Heart left ventricle (tissue), 13 donors: ENCODE measurements at regions not wholly inside any gene's neighbourhood (a gene's known extent, or its start where the extent isn't known, plus 50 kb on each side); places are given as distances from the start of the nearest gene placed in this dataset.

ENCODE experiments used
- POLR2A ChIP-seq, 2 donors: fragments of 450-650 bp; IDR thresholded peaks; one replicate each; pipeline ENCODE4 v1.6.1; 2017; ENCODE audit warnings: antibody characterized with exemption in 2 of 2, mild to moderate bottlenecking in 2 of 2, moderate library complexity in 2 of 2
- TF ChIP-seq, protein P1 (sequence below), 12 donors: fragments of 200-600 bp; sonication (generic) in 4 of 12; IDR thresholded peaks; one replicate each; pipeline versions ENCODE4 v1.5.0 to v1.8.0; 2018 to 2022; ENCODE audit warnings: antibody characterized with exemption in 12 of 12, mild to moderate bottlenecking in 5 of 12
- donor health status: ischemic (EF 13 %, LVEDD 7.1; RV severe dilation, severe dysfunction).
- donor health status: DM: no; HTN: yes; CAD: no.
- donor health status: DM: no; HTN: no; CAD: no.
- donor health status: ischemic (EF 25% LVEDD 6.9; RV normal size, moderate dysfunction).
- donor health status: ischemic (EF 25% LVEDD 5.7; RV mildly dilated, moderate dysfunction).
- donor health status: ischemic (EF 35%, LVEDD 5.7; RV mildly dilated, moderate dysfunction).
- donor health status: nonischemic (EF 11% LVEDD 7.7; RV severe dilation, severe dysfunction).
- donor health status: DM: yes; HTN: yes; CAD: no.
- donor health status: PGD.
- donor health status: ischemic (EF 29% LVEDD 5.4; RV normal size, mild dysfunction).
- donor health status: nonischemic (EF 23%, LVEDD 6.1; RV moderate dilation, normal function).

DNA sequence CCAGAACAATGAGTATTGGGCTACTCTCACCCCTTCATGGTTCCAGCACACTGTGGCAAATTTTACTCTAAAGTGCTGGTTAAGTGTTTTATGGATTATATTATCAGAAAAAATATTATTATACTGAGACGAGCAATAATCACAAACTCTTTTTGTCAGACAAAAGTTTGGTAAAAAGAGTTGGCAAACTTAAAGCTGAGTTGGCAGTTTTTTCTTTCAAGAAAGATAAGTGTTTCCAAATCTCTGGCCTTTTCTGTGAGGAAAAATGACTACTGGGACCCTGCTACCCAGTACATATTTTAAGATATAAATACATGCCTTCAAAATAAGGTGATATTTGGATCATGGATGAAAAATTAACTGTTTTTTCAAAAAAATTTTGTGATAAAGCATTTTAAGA is 471.5 kb upstream of the IL12A start:
- TF ChIP-seq, protein P1, sequence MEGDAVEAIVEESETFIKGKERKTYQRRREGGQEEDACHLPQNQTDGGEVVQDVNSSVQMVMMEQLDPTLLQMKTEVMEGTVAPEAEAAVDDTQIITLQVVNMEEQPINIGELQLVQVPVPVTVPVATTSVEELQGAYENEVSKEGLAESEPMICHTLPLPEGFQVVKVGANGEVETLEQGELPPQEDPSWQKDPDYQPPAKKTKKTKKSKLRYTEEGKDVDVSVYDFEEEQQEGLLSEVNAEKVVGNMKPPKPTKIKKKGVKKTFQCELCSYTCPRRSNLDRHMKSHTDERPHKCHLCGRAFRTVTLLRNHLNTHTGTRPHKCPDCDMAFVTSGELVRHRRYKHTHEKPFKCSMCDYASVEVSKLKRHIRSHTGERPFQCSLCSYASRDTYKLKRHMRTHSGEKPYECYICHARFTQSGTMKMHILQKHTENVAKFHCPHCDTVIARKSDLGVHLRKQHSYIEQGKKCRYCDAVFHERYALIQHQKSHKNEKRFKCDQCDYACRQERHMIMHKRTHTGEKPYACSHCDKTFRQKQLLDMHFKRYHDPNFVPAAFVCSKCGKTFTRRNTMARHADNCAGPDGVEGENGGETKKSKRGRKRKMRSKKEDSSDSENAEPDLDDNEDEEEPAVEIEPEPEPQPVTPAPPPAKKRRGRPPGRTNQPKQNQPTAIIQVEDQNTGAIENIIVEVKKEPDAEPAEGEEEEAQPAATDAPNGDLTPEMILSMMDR (IDR thresholded peaks at IDR 0.05): no peak
- no peak for TF ChIP-seq POLR2A (IDR thresholded peaks at IDR 0.05)
